K562 (cell line): ENCODE measurements at regions not wholly inside any gene's neighbourhood (a gene's known extent, or its start where the extent isn't known, plus 50 kb on each side); places are given as distances from the start of the nearest gene placed in this dataset.

Experiments used
- ATAC-seq: fragments of 200-7000 bp; cut with Tn5 transposase; 3 replicates; pipeline ENCODE4 v1.9.1; 2020; ENCODE audit warnings: moderate library complexity
- BruUV-seq: library from RNA; stranded (reverse); fragments of 400-500 nt; replicated peaks from 2 replicates; lab custom pipeline; 2021; lab: Mats Ljungman, UMichigan
- CTCF ChIA-PET: fragments of 300-600 bp; formaldehyde crosslinking; extraction: SDS; loops from one replicate; lab custom pipeline; 2021; ENCODE audit warnings: low intra/inter-chr PET ratio; lab: Yijun Ruan, JAX
- POLR2A ChIA-PET: fragments of 300-600, 350-650 bp; sonication (Branson Sonifier 250); formaldehyde crosslinking; extraction: SDS; loops from one replicate; lab custom pipeline; 2021; ENCODE audit warnings: antibody characterized with exemption, inconsistent platforms; lab: Yijun Ruan, JAX
- DNase-seq, 4 experiments: peaks; one replicate each; pipeline versions ENCODE4 v3.0.0 to v3.0.0-alpha.2; 2011 to 2018; ENCODE audit warnings: low spot score in 3 of 4, mixed read lengths in 3 of 4; ENCODE audit errors: extremely low read depth in 1 of 4
- FAIRE-seq: peaks from 2 replicates; lab custom pipeline; 2011; peaks lifted over from hg19 to GRCh38; lab: Jason Lieb, UNC
- H2AFZ ChIP-seq: 2 replicates; pipeline ENCODE4 v1.6.0; 2011; ENCODE audit warnings: low read depth, low read length, control low read depth, inconsistent platforms
- H3K27ac ChIP-seq: fragments of 200-600 bp; 3 replicates; pipeline ENCODE4 v1.8.0; 2011; ENCODE audit warnings: low read depth, mild to moderate bottlenecking, control low read depth, inconsistent platforms, low read length, moderate library complexity, mixed read lengths; ENCODE audit errors: extremely low read depth
- H3K27me3 ChIP-seq, 2 experiments: fragments of 300-600 bp in 1 of 2; 2 replicates in 1 of 2; 3 replicates in 1 of 2; pipeline versions ENCODE4 v1.6.0 to v1.8.0; 2011; ENCODE audit warnings: inconsistent platforms in 2 of 2, low read length in 2 of 2, mild to moderate bottlenecking in 1 of 2, mixed read lengths in 1 of 2, moderate library complexity in 1 of 2; ENCODE audit not compliant: control insufficient read depth in 2 of 2, insufficient read depth in 2 of 2
- H3K36me3 ChIP-seq: fragments of 300-600 bp; 3 replicates; pipeline ENCODE4 v1.8.0; 2011; ENCODE audit warnings: mild to moderate bottlenecking, low read length, inconsistent platforms; ENCODE audit not compliant: control insufficient read depth, insufficient read depth
- H3K4me1 ChIP-seq, 2 experiments: fragments of 200-600 bp in 1 of 2; replicated peaks in 1 of 2; 2 replicates in 1 of 2; 3 replicates in 1 of 2; pipeline versions ENCODE4 v1.5.1 to v1.8.0; 2011; ENCODE audit warnings: inconsistent platforms in 2 of 2, low read length in 2 of 2, mild to moderate bottlenecking in 1 of 2, mixed read lengths in 1 of 2, moderate library complexity in 1 of 2; ENCODE audit not compliant: control insufficient read depth in 2 of 2, insufficient read depth in 2 of 2
- H3K4me2 ChIP-seq: 2 replicates; pipeline ENCODE4 v1.6.1; 2011; ENCODE audit warnings: low read length, control low read depth, inconsistent platforms, mixed read lengths; ENCODE audit not compliant: insufficient read depth
- H3K4me3 ChIP-seq: fragments of 200-600 bp; sonication (generic), shearing (Covaris generic); 2 replicates; pipeline ENCODE4 v1.5.1; 2016; ENCODE audit warnings: control low read depth, inconsistent platforms
- H3K79me2 ChIP-seq: fragments of 200-600 bp; 3 replicates; pipeline ENCODE4 v1.8.0; 2011; ENCODE audit warnings: low read length, inconsistent platforms; ENCODE audit not compliant: control insufficient read depth, insufficient read depth
- H3K9ac ChIP-seq, 2 experiments: 2 replicates each; pipeline versions ENCODE4 v1.6.0 to v1.6.1; 2011; ENCODE audit warnings: low read depth in 2 of 2, low read length in 2 of 2, control low read depth in 1 of 2, inconsistent platforms in 1 of 2, mild to moderate bottlenecking in 1 of 2, mixed read lengths in 1 of 2; ENCODE audit not compliant: insufficient read depth in 1 of 2
- H3K9me1 ChIP-seq: one replicate; pipeline ENCODE4 v1.6.0; 2011; ENCODE audit warnings: inconsistent platforms, mild to moderate bottlenecking, low read length, moderate library complexity; ENCODE audit not compliant: control insufficient read depth, insufficient read depth
- H3K9me3 ChIP-seq: replicated peaks from 2 replicates; pipeline ENCODE4 v1.5.1; 2011; ENCODE audit warnings: low read depth, low read length, inconsistent platforms; ENCODE audit not compliant: control insufficient read depth, insufficient read depth
- H4K20me1 ChIP-seq: replicated peaks from 2 replicates; pipeline ENCODE4 v1.6.1; 2011; ENCODE audit warnings: low read length, inconsistent platforms, mixed read lengths; ENCODE audit not compliant: control insufficient read depth, insufficient read depth
- CCNT2 ChIP-seq: IDR thresholded peaks from 2 replicates; pipeline ENCODE4 v1.6.1; 2011; ENCODE audit warnings: borderline replicate concordance, low read depth, mild to moderate bottlenecking, moderate library complexity, mixed read lengths, low read length; ENCODE audit not compliant: insufficient read length; ENCODE audit errors: extremely low read depth
- FIP1L1 ChIP-seq: fragments of 200-400 bp; formaldehyde crosslinking; IDR thresholded peaks from 2 replicates; pipeline ENCODE4 v1.6.1; 2018; ENCODE audit warnings: mild to moderate bottlenecking, low read depth, low read length; ENCODE audit not compliant: poor library complexity, severe bottlenecking
- JUND ChIP-seq, 2 experiments: IDR thresholded peaks; 2 replicates in 1 of 2; 3 replicates in 1 of 2; pipeline ENCODE4 v1.6.1; 2011; ENCODE audit warnings: borderline replicate concordance in 2 of 2, low read depth in 2 of 2, low read length in 2 of 2, improper control_type of control experiment in 1 of 2, missing biosample characterization in 1 of 2, missing genetic modification characterization in 1 of 2, missing genetic modification reagents in 1 of 2
- KLF1 ChIP-seq: fragments of 450-650 bp; IDR thresholded peaks from 2 replicates; pipeline ENCODE4 v1.6.1; 2016; ENCODE audit warnings: missing genetic modification characterization, missing compliant biosample characterization
- NELFE ChIP-seq: IDR thresholded peaks from 2 replicates; pipeline ENCODE4 v1.6.1; 2011; ENCODE audit warnings: mild to moderate bottlenecking; ENCODE audit not compliant: insufficient read depth, insufficient read length
- NUFIP1 ChIP-seq: fragments of 450-650 bp; IDR thresholded peaks from 2 replicates; pipeline ENCODE4 v1.6.1; 2018; ENCODE audit not compliant: partially characterized antibody
- PTBP1 ChIP-seq: fragments of 200-400 bp; formaldehyde crosslinking; IDR thresholded peaks from 2 replicates; pipeline ENCODE4 v1.6.1; 2017; ENCODE audit warnings: low read depth, low read length
- RB1 ChIP-seq: fragments of 450-650 bp; IDR thresholded peaks from 2 replicates; pipeline ENCODE4 v1.6.1; 2017; ENCODE audit warnings: low read depth, mild to moderate bottlenecking
- SLC30A9 ChIP-seq: fragments of 250-450 bp; sonication (Bioruptor Pico); IDR thresholded peaks from 2 replicates; pipeline ENCODE4 v1.8.0; 2022; ENCODE audit warnings: mild to moderate bottlenecking, moderate library complexity
- THRAP3 ChIP-seq: fragments of 450-650 bp; IDR thresholded peaks from 2 replicates; pipeline ENCODE4 v1.6.1; 2016; ENCODE audit warnings: mild to moderate bottlenecking, inconsistent platforms, borderline replicate concordance
- ZBTB43 ChIP-seq: sonication (generic); formaldehyde crosslinking; IDR thresholded peaks from 2 replicates; pipeline ENCODE4 v1.8.0; 2023; ENCODE audit warnings: mild to moderate bottlenecking, missing genetic modification reagents
- ZKSCAN8 ChIP-seq: fragments of 200-800 bp; sonication (Bioruptor generic); IDR thresholded peaks from 2 replicates; pipeline ENCODE4 v1.6.1; 2016; ENCODE audit warnings: missing genetic modification characterization, missing compliant biosample characterization
- ZNF224 ChIP-seq: sonication (generic); formaldehyde crosslinking; IDR thresholded peaks from 2 replicates; pipeline ENCODE4 v1.8.0; 2022; ENCODE audit warnings: mild to moderate bottlenecking, missing genetic modification reagents
- ZNF589 ChIP-seq: fragments of 200-800 bp; sonication (Bioruptor generic); IDR thresholded peaks from 2 replicates; pipeline ENCODE4 v1.6.1; 2016; ENCODE audit warnings: low read depth, missing genetic modification characterization, missing compliant biosample characterization
- ZNF644 ChIP-seq: fragments of 200-800 bp; sonication (Bioruptor generic); IDR thresholded peaks from 2 replicates; pipeline ENCODE4 v1.6.1; 2016; ENCODE audit warnings: low read depth, missing genetic modification characterization, missing compliant biosample characterization
- WGBS: fragments of 100-300 bp; shearing (Covaris generic); methylation state at CpG from one replicate; pipeline ENCODE4 v1.1.6; 2016; ENCODE audit warnings: low coverage, mixed read lengths; ENCODE audit not compliant: insufficient coverage; ENCODE audit errors: missing lambda C conversion rate; 5-methylcytosine and 5-hydroxymethylcytosine counted together
- in situ Hi-C: fragments of 300-500 bp; cut with MboI; formaldehyde crosslinking; loops from 4 replicates; pipeline ENCODE4 v1.15.0; 2018; ENCODE audit warnings: inconsistent platforms, mixed read lengths
- intact Hi-C: fragments of 100-400 bp; cut with micrococcal nuclease; formaldehyde crosslinking; loops from 2 replicates; pipeline ENCODE4 v1.14.2; 2022
- TF ChIP-seq, protein P1 (sequence below): fragments of 250-450 bp; sonication (Bioruptor Pico); IDR thresholded peaks from 2 replicates; pipeline ENCODE4 v1.8.0; 2021; ENCODE audit warnings: mild to moderate bottlenecking, moderate library complexity
- TF ChIP-seq, protein P2 (sequence below): sonication (generic); formaldehyde crosslinking; IDR thresholded peaks from 2 replicates; pipeline ENCODE4 v1.8.1; 2023; ENCODE audit warnings: mild to moderate bottlenecking, missing genetic modification reagents

DNA sequence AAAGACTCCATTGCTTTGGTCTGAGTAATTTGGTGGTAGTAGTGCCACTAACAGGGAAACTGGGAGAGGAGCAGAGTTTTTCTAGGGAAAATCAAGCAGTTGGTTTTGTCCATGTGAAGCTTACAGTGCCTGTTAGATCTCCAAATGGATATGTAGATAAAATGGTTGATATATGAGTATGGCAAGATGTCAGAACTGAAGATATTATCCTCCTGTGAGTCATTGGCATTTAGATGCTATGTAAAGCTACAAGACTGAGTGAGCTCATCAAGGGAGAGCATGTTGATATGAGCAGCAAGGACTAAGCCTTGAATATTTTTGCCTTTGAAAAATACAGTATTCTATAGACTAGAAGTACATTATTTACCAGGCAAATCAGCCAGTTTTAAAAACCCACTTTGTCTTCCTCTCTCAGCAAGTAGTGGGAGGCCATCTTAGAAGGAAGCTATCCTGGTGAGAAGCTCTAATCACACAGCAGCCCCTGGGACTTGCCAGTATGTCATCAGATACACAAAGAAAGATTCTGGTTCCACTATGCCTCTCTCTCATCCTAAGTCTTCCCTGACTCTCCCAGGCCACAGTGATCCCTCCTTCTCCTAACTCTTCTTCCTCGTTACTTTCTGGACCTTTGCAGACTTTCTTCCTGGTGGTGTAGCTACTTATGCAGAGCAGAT lies 77.4 kb upstream of the ANKRD28 start:
- H3K9ac ChIP-seq: no peak overlapping the region
- POLR2A ChIA-PET: interaction anchor here (0.6 to 2.5 kb wide), 5 partner anchors 9 to 1486 kb away, joined by 3 to 9 read pairs (median 3); no protein-coding TSS in a partner anchor
- H2AFZ ChIP-seq: no peak overlapping the region
- no peaks in the 10 kb centered on the region for H3K27me3 ChIP-seq
- H3K36me3 ChIP-seq: no peaks in the 10 kb centered on the region
- H4K20me1 ChIP-seq: no peaks in the 10 kb centered on the region
- ATAC-seq (no peak; the same call in 2 of the 3 replicates), FAIRE-seq (peak; percentile 55), DNase-seq (no peak)
- H3K4me2 ChIP-seq: no peak overlapping the region
- H3K9me1 ChIP-seq: no peaks in the 10 kb centered on the region
- H3K27ac ChIP-seq: no peak overlapping the region
- CTCF ChIA-PET: no interaction called here
- BruUV-seq: no TSS peak
- H3K4me3 ChIP-seq: no peak overlapping the region
- H3K9me3 ChIP-seq: no peaks in the 10 kb centered on the region
- no peaks in the 10 kb centered on the region for H3K79me2 ChIP-seq
- H3K4me1 ChIP-seq: peaks cover 6% of the 10 kb centered on the region in 2 experiments; a peak in 3 of 5 replicates
- WGBS: 48% methylated on average over 1 of the region's 1 CpG
- intact Hi-C loops: no loop called here
- in situ Hi-C loops: no loop called here
- no peak for TF ChIP-seq PTBP1
- TF ChIP-seq, protein P1, sequence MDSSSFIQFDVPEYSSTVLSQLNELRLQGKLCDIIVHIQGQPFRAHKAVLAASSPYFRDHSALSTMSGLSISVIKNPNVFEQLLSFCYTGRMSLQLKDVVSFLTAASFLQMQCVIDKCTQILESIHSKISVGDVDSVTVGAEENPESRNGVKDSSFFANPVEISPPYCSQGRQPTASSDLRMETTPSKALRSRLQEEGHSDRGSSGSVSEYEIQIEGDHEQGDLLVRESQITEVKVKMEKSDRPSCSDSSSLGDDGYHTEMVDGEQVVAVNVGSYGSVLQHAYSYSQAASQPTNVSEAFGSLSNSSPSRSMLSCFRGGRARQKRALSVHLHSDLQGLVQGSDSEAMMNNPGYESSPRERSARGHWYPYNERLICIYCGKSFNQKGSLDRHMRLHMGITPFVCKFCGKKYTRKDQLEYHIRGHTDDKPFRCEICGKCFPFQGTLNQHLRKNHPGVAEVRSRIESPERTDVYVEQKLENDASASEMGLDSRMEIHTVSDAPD (CRISPR knock-in tag): no peak
- peak; percentile 33 for TF ChIP-seq NUFIP1
- no peak for TF ChIP-seq ZBTB43
- no peak for TF ChIP-seq SLC30A9
- peak; percentile 84 for TF ChIP-seq JUND (IDR thresholded peaks at IDR 0.05; ENCODE audit: borderline replicate concordance, low read depth, low read length)
- TF ChIP-seq JUND (tag; IDR thresholded peaks at IDR 0.05; ENCODE audit: borderline replicate concordance, low read depth, low read length): peak; percentile 65; the same call in 2 of the 3 replicates
- TF ChIP-seq ZKSCAN8 (CRISPR knock-in tag): no peak
- TF ChIP-seq FIP1L1: no peak
- no peak for TF ChIP-seq CCNT2
- TF ChIP-seq, protein P2, sequence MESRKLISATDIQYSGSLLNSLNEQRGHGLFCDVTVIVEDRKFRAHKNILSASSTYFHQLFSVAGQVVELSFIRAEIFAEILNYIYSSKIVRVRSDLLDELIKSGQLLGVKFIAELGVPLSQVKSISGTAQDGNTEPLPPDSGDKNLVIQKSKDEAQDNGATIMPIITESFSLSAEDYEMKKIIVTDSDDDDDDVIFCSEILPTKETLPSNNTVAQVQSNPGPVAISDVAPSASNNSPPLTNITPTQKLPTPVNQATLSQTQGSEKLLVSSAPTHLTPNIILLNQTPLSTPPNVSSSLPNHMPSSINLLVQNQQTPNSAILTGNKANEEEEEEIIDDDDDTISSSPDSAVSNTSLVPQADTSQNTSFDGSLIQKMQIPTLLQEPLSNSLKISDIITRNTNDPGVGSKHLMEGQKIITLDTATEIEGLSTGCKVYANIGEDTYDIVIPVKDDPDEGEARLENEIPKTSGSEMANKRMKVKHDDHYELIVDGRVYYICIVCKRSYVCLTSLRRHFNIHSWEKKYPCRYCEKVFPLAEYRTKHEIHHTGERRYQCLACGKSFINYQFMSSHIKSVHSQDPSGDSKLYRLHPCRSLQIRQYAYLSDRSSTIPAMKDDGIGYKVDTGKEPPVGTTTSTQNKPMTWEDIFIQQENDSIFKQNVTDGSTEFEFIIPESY (CRISPR knock-in tag): no peak
- no peak for TF ChIP-seq RB1
- TF ChIP-seq ZNF224 (CRISPR knock-in tag): no peak
- TF ChIP-seq ZNF644: no peak
- no peak for TF ChIP-seq THRAP3
- 0 out of 2 replicates have a peak, but pooled peaks have one; percentile 28 for TF ChIP-seq ZNF589 (CRISPR knock-in tag)
- no peak for TF ChIP-seq KLF1 (tag)
- no peak for TF ChIP-seq NELFE
